HG03039 (cell line): ENCODE measurements at regions not wholly inside any gene's neighbourhood (a gene's known extent, or its start where the extent isn't known, plus 50 kb on each side); places are given as distances from the start of the nearest gene placed in this dataset.
"Not testable (repeated sequence)": the region's sequence is repeated elsewhere in the genome, so short reads cannot be mapped to it uniquely, and the experiment has no call there.

Source experiments
- ATAC-seq: cut with Tn5 transposase; IDR thresholded peaks from one replicate; pipeline ENCODE4 v1.9.1; 2021; ENCODE audit warnings: mild to moderate bottlenecking, moderate library complexity; ENCODE audit not compliant: unreplicated experiment

DNA sequence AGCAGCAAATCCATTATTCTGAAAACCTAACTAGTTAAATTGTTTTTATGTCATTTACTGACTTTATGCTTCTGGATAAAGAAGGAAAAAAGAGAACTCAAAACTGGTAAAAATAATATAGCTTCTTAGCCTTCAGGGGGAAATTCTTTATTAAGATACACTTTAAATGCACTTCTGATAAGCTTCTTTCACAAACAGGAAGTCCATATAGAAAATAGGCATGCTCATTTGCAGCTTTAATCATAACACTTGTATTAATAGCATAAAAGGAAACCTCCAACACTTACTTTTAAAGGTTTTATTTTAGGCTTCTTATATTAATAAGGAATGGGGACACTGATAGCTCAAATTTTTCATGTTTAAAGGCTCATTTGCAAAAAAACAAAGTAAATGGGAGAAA, 538.0 kb upstream of the SLC35B3 start:
- no peak for ATAC-seq

DNA sequence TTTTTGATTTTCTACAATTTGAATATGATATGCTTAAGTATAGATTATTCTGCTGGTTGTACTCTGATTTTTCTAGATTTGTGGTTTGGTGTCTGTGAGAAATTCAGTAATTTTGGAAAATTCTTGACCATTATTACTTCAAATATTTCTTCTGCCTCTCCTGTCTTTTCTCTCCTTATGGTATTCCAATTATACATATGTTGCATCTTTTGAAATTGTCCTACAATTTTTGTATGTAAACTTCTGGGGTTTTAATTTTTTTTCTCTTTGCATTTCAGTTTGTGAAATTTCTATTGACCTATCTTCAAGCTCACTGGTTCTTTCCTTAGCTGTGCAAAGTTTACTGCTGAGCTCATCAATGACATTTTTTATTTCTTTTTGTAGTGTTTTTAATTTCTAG, 534.4 kb upstream of the SLC35B3 start:
- no peak for ATAC-seq

DNA sequence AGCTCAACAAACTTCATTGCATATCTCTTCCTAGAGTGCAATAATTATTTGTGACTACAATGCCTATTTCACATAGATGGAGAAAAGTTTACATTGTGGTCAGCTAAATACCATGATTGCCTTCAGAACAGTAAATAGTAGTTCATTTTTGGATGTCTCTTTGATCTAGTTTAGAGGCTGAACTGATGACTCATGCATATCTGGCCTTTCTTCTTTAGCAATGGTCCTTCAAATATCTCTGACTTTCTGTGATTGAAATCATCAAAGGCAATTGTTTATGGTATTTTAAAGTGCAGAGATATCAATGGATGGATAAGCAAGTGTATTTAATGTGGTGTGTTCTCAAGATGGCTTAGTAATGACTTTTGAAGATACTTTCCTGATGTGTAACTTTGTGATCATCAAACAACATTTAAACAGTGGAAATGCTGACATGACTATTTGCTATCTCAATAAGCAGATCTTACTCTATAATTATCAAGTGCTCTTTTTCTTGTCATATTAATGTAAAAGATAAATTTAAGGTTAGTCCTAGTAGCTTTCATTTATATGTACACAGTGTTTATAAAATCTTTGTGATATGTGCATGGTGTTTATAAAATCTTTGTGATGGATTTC, 523.7 kb upstream of the SLC35B3 start:
- ATAC-seq, result no peak

DNA sequence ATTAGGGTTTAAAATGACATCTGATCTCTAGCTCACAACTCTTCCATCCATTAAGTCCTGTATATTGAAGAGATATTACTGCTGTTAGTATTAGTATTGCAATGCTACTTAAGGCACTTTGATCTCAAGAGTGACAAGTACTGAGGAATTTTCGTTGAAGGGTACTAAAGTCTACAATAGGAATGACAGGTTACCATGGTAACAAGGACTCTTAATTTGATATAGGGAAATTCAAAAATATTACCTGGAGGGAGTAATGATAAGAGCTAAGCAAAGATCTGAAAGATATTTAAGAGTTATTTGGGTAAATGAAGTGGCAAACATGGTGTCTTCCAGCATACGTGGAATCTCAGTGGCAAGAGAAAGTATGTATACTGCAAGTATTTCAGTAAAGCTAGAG, 518.0 kb upstream of the SLC35B3 start:
- ATAC-seq, result no peak

DNA sequence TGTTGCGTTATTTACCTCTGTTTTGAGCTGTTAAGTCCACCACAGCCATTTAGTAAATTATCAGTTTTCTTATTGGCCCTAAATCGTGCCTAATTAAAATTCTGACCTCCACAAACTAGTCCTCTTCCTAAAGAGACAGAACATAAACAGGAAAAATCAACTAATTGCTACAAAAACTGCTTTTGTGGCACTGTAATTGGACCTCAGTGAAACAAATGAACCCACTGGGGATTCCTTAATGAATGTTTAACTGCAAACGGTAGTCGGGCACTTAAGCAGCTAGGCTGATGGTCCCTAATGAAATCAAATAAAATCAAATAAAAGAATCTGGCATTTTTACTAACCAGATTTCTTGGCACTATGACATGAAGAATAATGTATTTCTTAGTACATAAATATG, 513.4 kb upstream of the SLC35B3 start:
- no peak for ATAC-seq

DNA sequence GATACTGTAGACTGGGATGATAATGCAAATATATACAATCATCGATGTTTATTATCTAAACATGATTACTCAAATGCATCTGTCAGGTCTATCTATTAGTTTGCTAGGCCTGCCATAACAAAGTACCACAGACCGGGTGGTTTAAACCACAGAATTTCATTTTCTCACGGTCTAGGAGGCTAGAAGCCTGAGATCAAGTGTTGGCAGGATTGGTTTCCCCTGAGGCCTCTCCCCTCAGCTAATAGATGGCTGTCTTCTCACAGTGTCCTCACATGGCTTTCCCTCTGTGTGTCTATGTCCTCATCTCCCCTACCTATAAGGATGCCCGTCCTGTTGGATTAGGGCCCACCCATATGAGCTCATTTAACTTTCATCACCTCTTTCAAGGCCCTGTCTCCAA, 512.6 kb upstream of the SLC35B3 start:
- ATAC-seq, result no peak

DNA sequence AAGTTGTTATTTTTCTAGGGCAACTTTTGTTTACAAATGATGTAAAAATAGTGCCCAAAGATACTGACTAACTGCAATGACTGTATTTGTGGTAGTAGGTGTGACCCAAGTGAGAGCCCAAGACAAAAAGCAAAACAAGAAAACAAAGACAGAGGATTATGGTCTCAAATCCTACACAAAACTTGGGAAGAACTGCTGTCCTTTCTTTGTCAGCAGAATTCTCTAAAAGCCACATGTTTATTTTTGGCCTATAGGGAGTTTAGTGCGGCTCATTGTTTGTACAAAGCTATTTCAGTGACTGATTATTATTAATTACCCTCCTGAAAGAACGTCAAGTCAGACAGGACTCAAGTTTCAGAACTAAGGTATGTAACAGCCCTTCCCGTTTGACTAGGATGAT, 509.2 kb upstream of the SLC35B3 start:
- ATAC-seq, result no peak

DNA sequence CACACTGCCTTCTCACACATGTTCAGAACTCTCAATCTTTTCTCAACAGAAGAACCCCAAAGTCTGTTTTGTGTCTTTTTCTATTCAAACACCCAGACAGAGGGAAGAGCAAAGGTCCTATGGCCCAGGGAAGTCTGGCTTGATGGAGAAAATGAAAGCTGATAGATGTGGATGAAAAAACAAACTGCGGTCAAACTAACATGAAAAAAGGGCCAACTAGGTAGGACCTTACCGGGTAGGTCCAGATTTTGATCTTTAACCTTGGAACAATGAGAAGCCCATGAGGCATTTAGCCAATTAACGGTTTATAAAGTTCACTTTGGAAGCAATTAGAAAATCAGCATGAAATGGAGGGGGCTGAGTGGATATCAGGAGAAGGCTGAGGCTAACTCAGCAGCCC, 507.7 kb upstream of the SLC35B3 start:
- no peak for ATAC-seq

DNA sequence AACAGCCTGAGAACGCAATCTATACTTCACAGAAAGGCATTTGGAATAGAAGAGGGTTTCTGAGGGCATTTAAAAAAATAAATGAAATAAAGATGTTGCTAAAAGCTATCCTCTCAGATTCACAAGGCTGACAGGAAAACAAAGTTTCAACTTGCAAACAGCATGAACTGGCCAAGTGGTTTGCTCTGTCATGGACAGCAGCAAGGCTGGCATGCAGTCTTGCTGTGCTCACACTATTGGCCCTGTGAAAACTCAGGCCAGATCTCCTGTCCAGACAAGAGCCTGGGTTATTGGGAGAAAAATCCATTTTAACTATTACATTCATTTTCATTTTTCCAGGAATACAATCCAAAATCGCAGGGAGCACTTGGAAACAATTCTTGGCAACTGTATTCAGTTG, 506.2 kb upstream of the SLC35B3 start:
- no peak for ATAC-seq

DNA sequence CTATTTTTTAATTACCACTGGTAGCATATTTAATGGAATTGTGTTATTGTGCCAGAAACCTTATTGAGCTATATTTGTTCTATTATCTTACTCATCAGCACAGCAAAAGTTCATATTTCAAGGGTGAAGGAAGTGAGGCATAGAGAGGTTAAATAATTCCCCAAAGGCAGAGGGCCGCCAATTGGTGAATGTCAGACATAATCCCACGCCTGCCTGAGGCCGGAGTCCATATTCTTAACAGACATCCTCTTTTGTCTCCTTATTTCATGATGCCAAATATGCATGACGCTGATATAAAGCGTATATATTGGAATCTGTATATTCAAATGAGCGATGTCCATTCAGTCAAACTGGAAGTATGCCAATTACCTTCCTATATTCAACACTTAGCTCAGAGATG, 505.0 kb upstream of the SLC35B3 start:
- no peak for ATAC-seq

DNA sequence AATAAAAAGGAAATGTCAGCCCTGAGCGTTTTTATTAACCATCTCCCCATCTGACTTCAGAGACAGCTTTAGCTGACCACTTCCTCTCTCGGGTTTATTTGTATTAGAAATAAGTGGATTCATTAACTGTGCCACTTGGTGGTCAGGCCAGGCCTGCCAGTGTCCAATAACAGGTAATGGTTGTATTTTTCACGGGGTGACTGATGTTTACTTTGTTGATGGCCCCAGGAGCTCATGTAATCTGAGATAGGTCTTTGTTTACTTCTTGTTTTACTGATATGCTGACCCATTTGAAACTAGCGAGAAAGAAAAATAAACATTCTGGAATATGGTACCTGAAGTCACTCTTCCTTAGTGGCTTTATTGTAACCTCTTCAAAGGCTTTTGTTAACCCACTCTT, 504.3 kb upstream of the SLC35B3 start:
- no peak for ATAC-seq

DNA sequence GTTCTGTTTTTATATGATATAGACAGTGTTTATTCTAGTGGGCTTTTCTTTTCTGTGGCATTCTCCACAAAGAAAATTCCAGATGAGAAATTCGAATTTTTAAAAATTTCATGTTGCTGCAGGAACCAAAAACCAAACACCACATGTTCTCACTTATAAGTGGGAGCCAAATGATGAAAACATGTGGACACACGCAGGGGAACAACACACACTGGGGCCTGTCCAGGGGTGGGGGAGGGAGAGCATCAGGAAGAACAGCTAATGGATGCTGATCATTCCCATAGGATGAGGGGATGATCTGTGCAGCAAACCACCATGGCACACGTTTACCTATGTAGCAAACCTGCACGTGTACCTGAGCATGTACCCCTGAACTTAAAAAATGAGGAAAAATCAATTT, 499.0 kb upstream of the SLC35B3 start:
- no peak for ATAC-seq

DNA sequence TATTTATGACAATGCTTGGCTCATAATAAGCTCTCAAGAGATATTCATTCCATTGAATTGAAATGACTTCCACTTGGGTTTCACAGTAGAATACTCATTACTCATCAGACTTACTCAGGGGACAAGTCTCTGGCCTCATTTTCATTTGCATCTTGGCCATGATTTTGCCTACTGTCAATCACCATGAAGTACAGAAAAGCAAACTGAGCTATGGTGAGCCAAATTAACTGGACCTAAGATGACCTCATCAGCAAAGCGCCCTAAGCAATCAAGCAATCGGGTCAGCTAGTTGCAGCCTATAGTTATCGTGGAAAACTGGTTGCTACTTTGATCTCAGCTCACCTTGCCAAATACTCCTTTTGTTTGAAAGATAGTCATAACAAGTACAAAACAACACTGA, 494.7 kb upstream of the SLC35B3 start:
- ATAC-seq, result no peak

DNA sequence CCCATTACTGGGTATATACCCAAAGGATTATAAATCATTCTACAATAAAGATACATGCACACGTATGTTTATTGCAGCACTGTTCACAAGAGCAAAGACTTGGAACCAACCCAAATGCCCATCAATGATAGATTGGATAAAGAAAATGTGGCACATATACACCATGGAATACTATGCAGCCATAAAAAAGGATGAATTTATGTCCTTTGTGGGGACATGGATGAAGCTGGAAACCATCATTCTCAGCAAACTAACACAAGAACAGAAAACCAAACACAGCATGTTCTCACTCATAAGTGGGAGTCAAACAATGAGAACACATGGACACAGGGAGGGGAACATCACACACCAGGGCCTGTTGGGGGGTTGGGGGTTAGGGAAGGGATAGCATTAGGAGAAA, 484.9 kb upstream of the SLC35B3 start:
- ATAC-seq, result not testable (repeated sequence)

DNA sequence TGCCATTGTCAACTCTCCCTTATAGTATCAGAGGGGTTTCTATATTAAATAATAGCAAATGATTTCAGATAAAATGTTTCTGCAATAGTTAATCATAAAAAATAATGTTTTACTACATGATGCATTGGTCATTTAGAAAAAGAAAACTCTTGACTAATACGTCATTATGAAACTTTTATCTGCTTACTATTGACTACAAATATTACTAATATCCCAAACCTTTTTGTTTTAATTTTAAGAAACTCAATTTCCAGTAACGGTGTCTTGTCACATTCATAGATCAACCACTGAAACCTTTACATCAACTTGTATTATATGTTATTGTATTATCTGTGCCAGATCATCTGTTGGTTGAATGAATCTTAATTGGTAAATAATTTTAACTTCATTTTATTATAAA, 482.9 kb upstream of the SLC35B3 start:
- ATAC-seq, result no peak

DNA sequence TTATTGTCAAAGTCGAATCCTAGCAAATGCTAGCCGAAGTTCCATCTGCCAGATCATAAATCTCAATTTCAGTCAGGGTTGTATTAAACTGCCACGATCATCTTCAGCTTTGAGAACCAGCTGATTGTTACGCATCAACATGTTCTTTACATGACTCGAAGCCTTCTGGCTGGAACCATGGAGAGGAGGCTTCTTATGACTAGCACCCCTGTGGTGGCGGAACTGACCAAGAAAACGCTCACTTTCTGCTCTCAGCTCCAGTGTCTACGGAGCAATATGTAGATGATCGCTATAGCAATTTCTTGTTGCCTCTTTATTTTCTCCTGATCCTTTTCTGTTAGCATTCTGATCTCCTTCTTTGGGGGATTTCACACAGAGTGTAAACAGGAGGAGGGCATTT, 479.4 kb upstream of the SLC35B3 start:
- no peak for ATAC-seq

DNA sequence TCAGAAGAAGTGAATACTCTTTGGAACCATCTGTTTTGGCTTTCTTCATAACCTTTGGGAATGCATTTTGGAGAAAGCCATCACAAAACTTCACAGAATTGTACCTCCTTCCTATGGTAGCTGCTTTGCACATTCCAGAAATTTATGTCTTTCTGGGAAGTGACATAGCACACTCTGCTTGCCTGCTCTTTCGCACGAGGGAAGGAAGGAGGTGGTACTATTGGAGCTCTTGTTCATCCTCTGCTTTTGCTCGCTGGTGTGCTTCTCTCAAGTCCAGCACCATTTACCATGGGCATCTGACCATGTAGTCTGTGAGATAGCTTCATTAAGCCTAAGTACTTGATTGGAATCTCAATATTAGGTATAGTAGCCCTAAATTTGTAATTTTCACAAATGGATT, 473.3 kb upstream of the SLC35B3 start:
- no peak for ATAC-seq

DNA sequence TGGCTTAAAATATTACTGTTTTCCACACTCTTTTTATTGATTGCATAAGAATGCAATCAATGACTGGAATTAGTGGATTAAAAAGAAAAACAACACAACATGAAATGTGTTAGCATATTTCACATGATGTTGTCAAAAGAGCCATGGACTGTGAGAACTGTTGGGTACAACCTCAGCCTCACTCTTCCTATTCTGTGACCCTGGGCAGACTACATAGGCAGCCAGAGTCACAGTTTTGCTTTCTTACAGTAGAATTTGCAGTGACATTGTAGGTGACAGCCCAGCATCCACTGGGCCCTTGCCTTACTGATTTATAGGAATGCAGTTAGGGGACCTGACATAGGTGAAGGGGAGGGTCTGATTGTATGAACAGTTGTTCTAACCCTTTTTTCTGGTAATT, 471.4 kb upstream of the SLC35B3 start:
- no peak for ATAC-seq

DNA sequence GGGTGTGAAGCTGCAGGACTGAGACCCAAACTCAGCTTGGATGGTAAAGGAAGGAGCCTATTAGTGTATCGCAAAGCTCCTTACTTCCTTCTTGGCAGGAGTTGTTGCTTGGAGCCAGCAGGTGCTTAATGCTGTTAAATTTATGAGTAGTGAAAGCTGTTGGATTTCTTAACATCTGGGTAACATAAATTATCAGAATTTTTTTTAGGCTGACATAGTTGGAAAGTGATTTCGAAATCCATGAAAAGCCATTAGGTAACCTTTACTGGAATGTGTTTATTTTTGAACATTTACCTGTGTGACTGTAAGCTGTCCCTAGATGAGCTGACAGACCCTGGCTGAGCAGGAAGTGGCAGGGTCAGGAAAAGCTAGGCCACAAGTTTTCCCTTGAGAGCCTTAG, 470.4 kb upstream of the SLC35B3 start:
- ATAC-seq, result no peak

DNA sequence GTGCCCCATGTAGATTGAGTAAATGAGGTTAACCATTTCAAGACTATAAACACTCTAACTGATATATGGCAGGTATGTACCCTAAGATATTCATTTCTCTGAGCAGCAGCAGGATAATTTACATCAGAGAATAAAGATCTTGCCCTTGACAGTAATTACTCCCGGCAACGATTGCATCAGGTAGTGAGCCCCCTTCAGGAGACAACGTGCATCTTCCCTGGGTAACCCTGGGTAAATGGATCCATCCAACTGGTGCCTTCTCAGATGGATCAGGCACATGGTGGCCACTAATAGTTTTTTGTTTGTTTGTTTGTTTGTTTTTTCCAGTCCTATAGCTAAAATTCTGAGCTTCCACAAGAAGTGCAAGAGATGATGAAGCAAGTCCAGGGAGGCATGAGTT, 469.4 kb upstream of the SLC35B3 start:
- ATAC-seq, result no peak

DNA sequence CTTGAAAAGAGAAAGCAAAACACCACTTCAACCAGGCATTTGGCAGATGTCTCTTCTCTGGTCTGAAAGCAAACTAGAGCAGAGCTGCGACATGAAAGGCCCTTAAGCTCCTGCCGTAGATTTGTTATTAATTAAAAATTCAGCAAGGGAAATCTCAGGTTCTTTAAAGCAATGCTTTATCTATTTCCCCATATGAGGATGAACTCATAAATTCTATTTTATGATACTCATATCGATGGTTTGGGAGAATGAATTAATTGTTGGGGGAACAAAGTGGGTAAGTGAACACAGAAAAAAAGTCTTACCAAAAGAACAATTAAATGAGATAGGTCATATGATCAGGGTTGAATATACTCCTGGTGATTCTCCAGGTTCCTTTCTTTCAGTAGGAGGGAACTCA, 464.7 kb upstream of the SLC35B3 start:
- no peak for ATAC-seq

DNA sequence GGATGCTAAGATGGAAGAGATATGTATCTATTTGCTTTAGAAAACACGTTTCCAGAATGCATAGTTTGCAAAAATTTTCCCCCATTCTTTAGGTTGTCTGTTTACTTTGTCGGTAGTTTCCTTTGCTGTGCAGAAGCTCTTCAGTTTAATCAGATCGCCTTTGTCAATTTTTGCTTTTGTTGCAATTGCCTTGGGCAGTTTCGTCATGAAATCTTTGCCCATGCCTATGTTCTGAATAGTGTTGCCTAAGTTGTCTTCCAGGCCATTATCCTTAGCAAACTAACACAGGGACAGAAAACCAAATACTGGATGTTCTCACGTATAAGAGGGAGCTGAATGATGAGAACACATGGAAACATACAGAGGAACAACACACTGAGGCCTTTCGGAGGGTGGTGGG, 454.2 kb upstream of the SLC35B3 start:
- no peak for ATAC-seq

DNA sequence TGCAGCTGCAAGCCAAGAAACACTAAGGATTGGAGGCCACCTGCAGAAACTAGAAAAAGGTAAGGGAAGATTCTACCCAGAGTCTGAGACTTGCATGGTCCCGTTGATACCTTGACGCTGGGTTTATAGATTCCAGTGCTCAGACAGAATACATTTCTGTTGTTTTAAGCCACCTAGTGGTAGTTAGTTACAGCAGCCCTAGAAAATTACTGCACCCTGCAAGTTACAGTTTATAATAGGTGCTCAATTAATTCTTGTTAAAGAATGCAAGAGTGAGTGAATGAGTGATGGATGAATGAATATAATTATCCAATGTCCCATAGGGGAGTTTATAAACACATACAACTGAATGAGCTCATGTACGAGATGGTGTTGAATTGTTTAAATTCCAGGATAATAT, 453.1 kb upstream of the SLC35B3 start:
- no peak for ATAC-seq

DNA sequence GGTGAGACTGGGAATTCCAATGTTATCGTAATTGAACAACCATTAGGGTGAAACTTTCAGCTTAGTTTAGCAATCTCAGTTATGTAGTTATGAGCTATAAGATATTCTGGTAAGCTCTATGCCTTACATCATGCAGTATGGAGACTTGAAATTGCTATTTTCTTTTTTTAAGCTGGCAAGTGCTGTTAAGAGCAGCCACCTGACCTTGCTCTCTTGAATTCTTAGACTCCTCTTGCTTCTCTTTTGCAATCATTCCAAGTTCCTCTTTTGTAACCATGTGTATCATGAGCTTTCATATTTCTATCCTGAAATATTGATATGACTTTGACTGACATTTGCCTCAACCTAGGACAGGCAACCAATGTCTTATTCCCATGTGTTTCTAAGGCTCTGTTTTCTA, 446.3 kb upstream of the SLC35B3 start:
- ATAC-seq, result no peak
